Caco-2 (cell line): ENCODE measurements at regions not wholly inside any gene's neighbourhood (a gene's known extent, or its start where the extent isn't known, plus 50 kb on each side); places are given as distances from the start of the nearest gene placed in this dataset.
"Not testable (repeated sequence)": the region's sequence is repeated elsewhere in the genome, so short reads cannot be mapped to it uniquely, and the experiment has no call there.

Source experiments
- BruUV-seq: library from RNA; stranded (reverse); fragments of 400-500 nt; replicated peaks from 2 replicates; lab custom pipeline; 2021; lab: Mats Ljungman, UMichigan
- CTCF ChIA-PET: fragments of 300-600 bp; sonication (Branson Sonifier 250); formaldehyde crosslinking; loops from one replicate; lab custom pipeline; 2022; ENCODE audit warnings: antibody characterized with exemption; lab: Charles Lee
- POLR2A ChIA-PET: fragments of 300-600 bp; sonication (Branson Sonifier 250); formaldehyde crosslinking; loops from one replicate; lab custom pipeline; 2022; ENCODE audit warnings: antibody characterized with exemption; lab: Charles Lee
- DNase-seq, 2 experiments: peaks; one replicate each; pipeline versions ENCODE4 v3.0.0 to v3.0.0-alpha.2; 2020 to 2022
- H3K27me3 ChIP-seq: replicated peaks from 2 replicates; pipeline ENCODE4 v1.6.0; 2011; ENCODE audit warnings: low read length; ENCODE audit not compliant: control insufficient read depth, insufficient read depth
- H3K36me3 ChIP-seq: 2 replicates; pipeline ENCODE4 v1.5.1; 2011; ENCODE audit warnings: low read length; ENCODE audit not compliant: control insufficient read depth, insufficient read depth
- H3K4me1 ChIP-seq: fragments of 250-450 bp; sonication (Bioruptor Pico); 2 replicates; pipeline ENCODE4 v1.5.1; 2020; ENCODE audit warnings: mild to moderate bottlenecking
- H3K4me3 ChIP-seq: 2 replicates; pipeline ENCODE4 v1.5.1; 2011; ENCODE audit warnings: low read depth, mild to moderate bottlenecking, control low read depth, low read length
- H3K9me3 ChIP-seq: fragments of 250-450 bp; sonication (Bioruptor Pico); 2 replicates; pipeline ENCODE4 v1.5.1; 2020; ENCODE audit warnings: mild to moderate bottlenecking, moderate library complexity
- H3K27ac Mint-ChIP-seq: one replicate; pipeline ENCODE4 v1.8.0; 2022; ENCODE audit warnings: mixed read lengths; ENCODE audit not compliant: unreplicated experiment
- H3K27me3 Mint-ChIP-seq: one replicate; pipeline ENCODE4 v1.8.0; 2022; ENCODE audit warnings: mixed read lengths; ENCODE audit not compliant: insufficient read depth, unreplicated experiment
- H3K36me3 Mint-ChIP-seq: one replicate; pipeline ENCODE4 v1.8.0; 2022; ENCODE audit warnings: mild to moderate bottlenecking, mixed read lengths; ENCODE audit not compliant: insufficient read depth, unreplicated experiment
- H3K4me1 Mint-ChIP-seq: one replicate; pipeline ENCODE4 v1.8.0; 2022; ENCODE audit warnings: low read depth, mixed read lengths; ENCODE audit not compliant: unreplicated experiment
- H3K4me3 Mint-ChIP-seq: one replicate; pipeline ENCODE4 v1.8.0; 2022; ENCODE audit warnings: mild to moderate bottlenecking, moderate library complexity, mixed read lengths; ENCODE audit not compliant: unreplicated experiment
- H3K9me3 Mint-ChIP-seq: one replicate; pipeline ENCODE4 v1.8.0; 2022; ENCODE audit warnings: mixed read lengths; ENCODE audit not compliant: unreplicated experiment
- CTCF ChIP-seq, 2 experiments: fragments of 200-600 bp in 1 of 2; IDR thresholded peaks; 1 replicate in 1 of 2; 2 replicates in 1 of 2; pipeline versions ENCODE4 v1.5.1 to v1.8.0; 2011 to 2022; ENCODE audit warnings: antibody characterized with exemption in 1 of 2, control low read depth in 1 of 2, inconsistent platforms in 1 of 2, low read depth in 1 of 2, low read length in 1 of 2, mild to moderate bottlenecking in 1 of 2, moderate library complexity in 1 of 2; ENCODE audit not compliant: insufficient read depth in 1 of 2, severe bottlenecking in 1 of 2, unreplicated experiment in 1 of 2
- intact Hi-C: fragments of 100-400 bp; cut with micrococcal nuclease; formaldehyde crosslinking; loops from one replicate; pipeline ENCODE4 v1.10.0; 2022; ENCODE audit not compliant: unreplicated experiment

DNA sequence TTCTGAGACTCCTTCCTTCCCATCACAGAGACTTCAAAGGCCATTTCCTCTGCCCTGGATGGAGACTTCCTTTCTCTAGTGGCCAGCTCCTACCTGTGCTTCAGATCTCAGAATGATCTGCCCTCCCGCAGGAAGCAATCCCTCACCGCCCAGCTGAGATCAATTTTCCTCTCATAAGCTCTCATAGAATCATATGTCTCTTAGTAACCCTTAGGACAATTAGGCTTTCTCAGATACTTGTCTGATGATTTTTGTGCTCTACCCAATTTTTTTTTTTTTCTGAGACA lies 212.6 kb upstream of the PRSS58 start:
- BruUV-seq: no TSS peak
- no peaks in the 10 kb centered on the region for H3K4me1 ChIP-seq
- H3K4me1 Mint-ChIP-seq: no peaks in the 10 kb centered on the region
- H3K27me3 ChIP-seq: no peaks in the 10 kb centered on the region
- no peaks in the 10 kb centered on the region for H3K36me3 Mint-ChIP-seq
- H3K27ac Mint-ChIP-seq: no peak overlapping the region
- ChIA-PET POLR2A (no interaction called here), CTCF (interaction anchor here (0.7 kb wide), 1 partner anchor 108 kb away, joined by 3 read pairs; no protein-coding TSS in a partner anchor)
- intact Hi-C loops: no loop called here
- H3K9me3 ChIP-seq: no peaks in the 10 kb centered on the region
- no peak overlapping the region for H3K4me3 ChIP-seq
- no peak overlapping the region for H3K4me3 Mint-ChIP-seq
- no peak for DNase-seq
- H3K9me3 Mint-ChIP-seq: no peaks in the 10 kb centered on the region
- H3K36me3 ChIP-seq: no peaks in the 10 kb centered on the region
- H3K27me3 Mint-ChIP-seq: peaks cover 33% of the 10 kb centered on the region
- TF ChIP-seq CTCF (IDR thresholded peaks at IDR 0.05; ENCODE audit: insufficient read depth in 1 of 2, low read depth in 1 of 2, low read length in 1 of 2, severe bottlenecking in 1 of 2, unreplicated experiment in 1 of 2): no peak

DNA sequence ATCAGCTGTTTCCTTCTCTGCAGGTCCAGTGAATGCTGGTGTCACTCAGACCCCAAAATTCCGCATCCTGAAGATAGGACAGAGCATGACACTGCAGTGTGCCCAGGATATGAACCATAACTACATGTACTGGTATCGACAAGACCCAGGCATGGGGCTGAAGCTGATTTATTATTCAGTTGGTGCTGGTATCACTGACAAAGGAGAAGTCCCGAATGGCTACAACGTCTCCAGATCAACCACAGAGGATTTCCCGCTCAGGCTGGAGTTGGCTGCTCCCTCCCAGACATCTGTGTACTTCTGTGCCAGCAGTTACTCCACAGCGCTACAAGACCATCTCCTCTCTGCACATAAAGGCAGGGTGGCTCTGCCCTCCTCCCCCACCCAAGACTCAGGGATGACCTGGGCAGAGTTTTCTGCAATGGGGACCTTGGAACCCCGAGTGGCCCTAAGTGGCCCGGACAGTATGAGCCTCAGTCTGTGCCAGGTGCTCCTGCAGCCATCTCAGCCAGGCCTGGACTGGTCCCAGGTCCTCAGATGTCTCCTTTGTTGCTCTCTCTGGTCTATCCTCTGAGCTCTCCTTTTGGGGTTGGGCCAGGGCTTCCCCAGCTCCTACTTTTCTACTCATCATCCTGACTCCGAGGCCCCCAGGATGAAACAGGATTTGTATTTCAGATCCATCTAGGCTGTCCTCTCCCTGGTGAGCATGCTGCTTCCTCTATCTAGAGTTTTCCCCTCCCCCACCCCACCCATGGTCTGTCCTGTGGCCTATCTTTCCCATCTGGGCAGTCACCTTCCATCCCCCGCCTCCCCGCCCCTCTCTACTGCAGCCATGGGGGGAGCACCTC lies 212.1 kb upstream of the PRSS58 start:
- no peaks in the 10 kb centered on the region for H3K4me1 ChIP-seq
- Mint-ChIP-seq H3K27ac (no peak overlapping the region), H3K27me3 (peaks cover 34% of the 10 kb centered on the region), H3K9me3 (no peaks in the 10 kb centered on the region), H3K4me1 (no peaks in the 10 kb centered on the region), H3K36me3 (no peaks in the 10 kb centered on the region), H3K4me3 (no peak overlapping the region)
- ChIA-PET CTCF (interaction anchor here (0.7 kb wide), 1 partner anchor 109 kb away, joined by 3 read pairs; no protein-coding TSS in a partner anchor), POLR2A (no interaction called here)
- no peak for DNase-seq
- TF ChIP-seq CTCF (IDR thresholded peaks at IDR 0.05; ENCODE audit: insufficient read depth in 1 of 2, low read depth in 1 of 2, low read length in 1 of 2, severe bottlenecking in 1 of 2, unreplicated experiment in 1 of 2): no peak
- no peaks in the 10 kb centered on the region for H3K36me3 ChIP-seq
- intact Hi-C loops: no loop called here
- no peak overlapping the region for H3K4me3 ChIP-seq
- no peaks in the 10 kb centered on the region for H3K27me3 ChIP-seq
- H3K9me3 ChIP-seq: no peaks in the 10 kb centered on the region
- no TSS peak for BruUV-seq

GRCh38 chr7:142468871-142469665 lies 211.2 kb upstream of the PRSS58 start:
- no peaks in the 10 kb centered on the region for H3K36me3 ChIP-seq
- no peaks in the 10 kb centered on the region for H3K36me3 Mint-ChIP-seq
- no TSS peak for BruUV-seq
- DNase-seq: no peak
- H3K27ac Mint-ChIP-seq: no peak overlapping the region
- POLR2A ChIA-PET: no interaction called here
- intact Hi-C loops: no loop called here
- H3K27me3 Mint-ChIP-seq: peaks cover 34% of the 10 kb centered on the region
- no peaks in the 10 kb centered on the region for H3K9me3 Mint-ChIP-seq
- no peaks in the 10 kb centered on the region for H3K4me1 Mint-ChIP-seq
- no peak for TF ChIP-seq CTCF (IDR thresholded peaks at IDR 0.05; ENCODE audit: insufficient read depth in 1 of 2, low read depth in 1 of 2, low read length in 1 of 2, severe bottlenecking in 1 of 2, unreplicated experiment in 1 of 2)
- H3K4me1 ChIP-seq: no peaks in the 10 kb centered on the region
- H3K4me3 ChIP-seq: no peak overlapping the region
- H3K27me3 ChIP-seq: no peaks in the 10 kb centered on the region
- H3K4me3 Mint-ChIP-seq: no peak overlapping the region
- H3K9me3 ChIP-seq: no peaks in the 10 kb centered on the region
- CTCF ChIA-PET: interaction anchor here (1.3 kb wide), 1 partner anchor 9 kb away, joined by 3 read pairs; no protein-coding TSS in a partner anchor

DNA sequence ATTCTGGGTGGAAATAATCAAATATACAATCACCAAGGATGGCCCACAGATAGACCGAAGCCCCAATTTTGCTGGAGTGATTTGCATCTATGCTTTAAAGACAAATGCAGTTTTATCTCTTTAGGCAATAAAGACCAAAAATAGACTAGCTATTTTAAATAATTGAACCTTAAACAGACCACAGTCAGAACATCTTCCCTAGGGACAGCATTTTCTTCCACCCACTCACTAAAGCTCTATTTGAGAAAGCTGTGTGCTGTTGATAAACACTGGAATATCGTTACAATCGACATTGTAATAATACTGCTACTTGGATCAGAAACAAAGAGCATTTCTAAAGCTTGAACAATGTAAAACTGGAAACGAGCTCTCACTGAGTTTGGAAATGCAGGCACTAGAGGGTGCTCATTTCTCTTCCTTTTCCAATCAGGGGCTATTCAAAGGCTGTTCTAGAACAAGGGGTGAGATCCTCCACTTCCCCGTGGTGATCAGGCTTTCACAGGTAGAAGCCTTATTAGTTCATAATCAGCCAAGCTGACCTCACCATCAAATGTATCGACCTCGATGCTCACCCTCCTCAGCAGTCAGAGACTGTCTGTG lies 209.3 kb upstream of the PRSS58 start:
- H3K9me3 ChIP-seq, BruUV-seq, H3K27me3 ChIP-seq, H3K36me3 Mint-ChIP-seq, POLR2A ChIA-PET, H3K4me1 ChIP-seq, intact Hi-C loops, H3K4me3 Mint-ChIP-seq, DNase-seq, H3K4me1 Mint-ChIP-seq, H3K9me3 Mint-ChIP-seq, H3K27ac Mint-ChIP-seq, CTCF ChIA-PET, H3K36me3 ChIP-seq, H3K4me3 ChIP-seq: not testable (repeated sequence)
- peaks cover 27% of the 10 kb centered on the region for H3K27me3 Mint-ChIP-seq
